ENCODE measurements at regions not wholly inside any gene's neighbourhood (a gene's known extent, or its start where the extent isn't known, plus 50 kb on each side); places are given as distances from the start of the nearest gene placed in this dataset.

DNA sequence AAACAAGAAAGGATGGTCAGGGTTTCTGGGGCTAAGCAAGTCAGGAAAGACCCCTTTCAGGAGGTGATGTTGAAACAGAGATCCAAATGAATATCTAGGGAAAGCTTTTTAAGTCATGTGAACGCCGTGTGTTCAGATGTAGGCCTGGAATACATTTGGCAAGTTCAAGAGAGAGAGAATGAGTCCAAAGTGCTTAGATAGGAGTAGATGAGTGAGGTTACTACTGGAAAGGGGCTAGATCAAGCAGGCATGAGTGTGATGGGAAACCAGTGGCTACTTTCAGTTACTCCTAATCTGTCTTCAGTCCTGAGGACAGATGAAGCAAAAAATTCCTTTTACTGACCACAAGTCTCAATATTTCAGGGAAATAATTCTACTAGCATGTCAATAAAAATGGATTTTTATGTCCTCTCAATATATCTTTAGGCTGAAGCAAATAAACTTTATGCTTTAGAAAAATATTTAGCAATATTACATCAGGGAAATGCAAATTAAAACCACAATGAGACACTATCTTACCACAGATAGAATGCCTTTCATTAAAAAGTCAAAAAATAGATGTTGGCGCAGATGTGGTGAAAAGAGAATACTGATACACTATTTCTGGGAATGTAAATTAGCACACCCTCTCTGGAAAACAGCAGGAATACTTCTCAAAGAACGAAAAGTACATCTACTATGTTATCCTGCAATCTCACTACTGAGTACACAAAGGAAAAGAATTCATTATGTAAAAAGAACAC is 1085.0 kb upstream of the TENM4 start:
- DNase-seq (ENCODE audit: low read depth, low spot score), result no peak
- intact Hi-C loops (cut with micrococcal nuclease) (no loop called here), dilution Hi-C loops (cut with MboI; ENCODE audit: extremely low pct_ligation_motif_present, low sequenced_read_pairs) (no loop called here)
- H2AFZ ChIP-seq (ENCODE audit: low read depth, low read length), result no peak overlapping the region
- no peaks in the 10 kb centered on the region for H3K79me2 ChIP-seq (ENCODE audit: control insufficient read depth, insufficient read depth, low read length)
- no peaks in the 10 kb centered on the region for H3K27me3 ChIP-seq (ENCODE audit: control insufficient read depth in 2 of 2, insufficient read depth in 2 of 2, low read length in 2 of 2)
- H3K9me1 ChIP-seq (replicated peaks; ENCODE audit: control insufficient read depth, extremely low read depth, insufficient read depth, low read length), result no peaks in the 10 kb centered on the region
- no TSS peak for BruUV-seq (replicated peaks)
- FAIRE-seq, result no peak
- TF ChIP-seq JUN (IDR thresholded peaks at IDR 0.05; ENCODE audit: borderline replicate concordance, insufficient read depth, insufficient read length, low read depth) (no peak), POLR2A (IDR thresholded peaks at IDR 0.05; ENCODE audit: low read depth, low read length) (no peak), MYC (IDR thresholded peaks at IDR 0.05; ENCODE audit: low read depth, low read length) (no peak), FOS (IDR thresholded peaks at IDR 0.05; ENCODE audit: borderline replicate concordance, insufficient read depth, low read length) (no peak), GATA2 (IDR thresholded peaks at IDR 0.05; ENCODE audit: insufficient read depth, insufficient read length, low read depth, low read length) (no peak), POLR2AphosphoS5 (IDR thresholded peaks at IDR 0.05; ENCODE audit: insufficient read depth, low read depth, low read length) (no peak), EZH2 (IDR thresholded peaks at IDR 0.05; ENCODE audit: borderline replicate concordance, low read depth, low read length, severe bottlenecking) (no peak)
- TF ChIP-seq, protein P1, sequence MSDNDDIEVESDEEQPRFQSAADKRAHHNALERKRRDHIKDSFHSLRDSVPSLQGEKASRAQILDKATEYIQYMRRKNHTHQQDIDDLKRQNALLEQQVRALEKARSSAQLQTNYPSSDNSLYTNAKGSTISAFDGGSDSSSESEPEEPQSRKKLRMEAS (IDR thresholded peaks at IDR 0.05; ENCODE audit: insufficient read depth, insufficient read length), result no peak
- TF ChIP-seq, protein P2, sequence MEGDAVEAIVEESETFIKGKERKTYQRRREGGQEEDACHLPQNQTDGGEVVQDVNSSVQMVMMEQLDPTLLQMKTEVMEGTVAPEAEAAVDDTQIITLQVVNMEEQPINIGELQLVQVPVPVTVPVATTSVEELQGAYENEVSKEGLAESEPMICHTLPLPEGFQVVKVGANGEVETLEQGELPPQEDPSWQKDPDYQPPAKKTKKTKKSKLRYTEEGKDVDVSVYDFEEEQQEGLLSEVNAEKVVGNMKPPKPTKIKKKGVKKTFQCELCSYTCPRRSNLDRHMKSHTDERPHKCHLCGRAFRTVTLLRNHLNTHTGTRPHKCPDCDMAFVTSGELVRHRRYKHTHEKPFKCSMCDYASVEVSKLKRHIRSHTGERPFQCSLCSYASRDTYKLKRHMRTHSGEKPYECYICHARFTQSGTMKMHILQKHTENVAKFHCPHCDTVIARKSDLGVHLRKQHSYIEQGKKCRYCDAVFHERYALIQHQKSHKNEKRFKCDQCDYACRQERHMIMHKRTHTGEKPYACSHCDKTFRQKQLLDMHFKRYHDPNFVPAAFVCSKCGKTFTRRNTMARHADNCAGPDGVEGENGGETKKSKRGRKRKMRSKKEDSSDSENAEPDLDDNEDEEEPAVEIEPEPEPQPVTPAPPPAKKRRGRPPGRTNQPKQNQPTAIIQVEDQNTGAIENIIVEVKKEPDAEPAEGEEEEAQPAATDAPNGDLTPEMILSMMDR (IDR thresholded peaks at IDR 0.05; ENCODE audit: extremely low read depth in 1 of 2, insufficient read depth in 1 of 2, low read depth in 1 of 2, low read length in 2 of 2), result no peak
- H4K20me1 ChIP-seq (replicated peaks; ENCODE audit: control insufficient read depth, extremely low read depth, insufficient read depth, low read length), result no peaks in the 10 kb centered on the region
- no peak overlapping the region for H3K4me2 ChIP-seq (ENCODE audit: insufficient read depth, low read length)
- no peaks in the 10 kb centered on the region for H3K4me1 ChIP-seq (ENCODE audit: control insufficient read depth, extremely low read depth, insufficient read depth, low read length)
- H3K9ac ChIP-seq (replicated peaks; ENCODE audit: extremely low read depth, insufficient read depth, low read length), result no peak overlapping the region
- ChIA-PET CTCF (no interaction called here), POLR2A (no interaction called here)
- H3K36me3 ChIP-seq (ENCODE audit: control insufficient read depth in 2 of 2, extremely low read depth in 1 of 2, insufficient read depth in 2 of 2, low read length in 2 of 2), result no peaks in the 10 kb centered on the region
- H3K4me3 ChIP-seq (replicated peaks in 1 of 3; ENCODE audit: insufficient read depth in 1 of 3, low read depth in 1 of 3, low read length in 3 of 3), result no peak overlapping the region
- H3K9me3 ChIP-seq (replicated peaks; ENCODE audit: control insufficient read depth, insufficient read depth, low read length), result no peaks in the 10 kb centered on the region
- H3K27ac ChIP-seq (ENCODE audit: insufficient read depth, low read depth, low read length), result no peak overlapping the region
